PC-3 (cell line): ENCODE measurements at regions not wholly inside any gene's neighbourhood (a gene's known extent, or its start where the extent isn't known, plus 50 kb on each side); places are given as distances from the start of the nearest gene placed in this dataset.

Experiments used
- ATAC-seq: fragments of 200-7000 bp; cut with Tn5 transposase; 2 replicates; pipeline ENCODE4 v1.9.1; 2020; ENCODE audit warnings: mild to moderate bottlenecking, moderate library complexity
- BruUV-seq: library from RNA; stranded (reverse); fragments of 400-500 nt; replicated peaks from 2 replicates; lab custom pipeline; 2021; lab: Mats Ljungman, UMichigan
- CTCF ChIA-PET: fragments of 300-600 bp; sonication (Branson Sonifier 250); formaldehyde crosslinking; loops from one replicate; lab custom pipeline; 2022; ENCODE audit warnings: antibody characterized with exemption; lab: Charles Lee
- POLR2A ChIA-PET: fragments of 300-600 bp; sonication (Branson Sonifier 250); formaldehyde crosslinking; loops from one replicate; lab custom pipeline; 2022; ENCODE audit warnings: antibody characterized with exemption; ENCODE audit not compliant: unreplicated experiment; lab: Charles Lee
- DNase-seq: peaks from one replicate; pipeline ENCODE4 v3.0.0-alpha.2; 2015
- H2AFZ ChIP-seq: fragments of 300-600 bp; sonication (generic); 2 replicates; pipeline ENCODE4 v1.6.0; 2016; ENCODE audit warnings: antibody characterized with exemption, low read length
- H3F3A ChIP-seq: fragments of 300-600 bp; sonication (generic); one replicate; pipeline ENCODE4 v1.6.0; 2017; ENCODE audit warnings: antibody characterized with exemption, low read length, control low read depth, mild to moderate bottlenecking; ENCODE audit not compliant: unreplicated experiment
- H3K27ac ChIP-seq: fragments of 300-600 bp; sonication (generic); 2 replicates; pipeline ENCODE4 v1.5.1; 2016; ENCODE audit warnings: mild to moderate bottlenecking, low read length
- H3K27me3 ChIP-seq: fragments of 300-600 bp; sonication (generic); 2 replicates; pipeline ENCODE4 v1.6.1; 2016; ENCODE audit warnings: low read length, mixed read lengths
- H3K36me3 ChIP-seq: fragments of 300-600 bp; sonication (generic); 2 replicates; pipeline ENCODE4 v1.6.1; 2016; ENCODE audit warnings: low read depth, mixed run types, low read length, mixed read lengths
- H3K4me1 ChIP-seq: fragments of 300-600 bp; sonication (generic); 2 replicates; pipeline ENCODE4 v1.5.1; 2016; ENCODE audit warnings: low read length; ENCODE audit not compliant: insufficient read depth
- H3K4me2 ChIP-seq: fragments of 300-600 bp; sonication (generic); 2 replicates; pipeline ENCODE4 v1.6.0; 2016; ENCODE audit warnings: low read length
- H3K4me3 ChIP-seq: fragments of 300-600 bp; sonication (generic); 2 replicates; pipeline ENCODE4 v1.5.1; 2016; ENCODE audit warnings: mild to moderate bottlenecking, low read length, mixed read lengths
- H3K79me2 ChIP-seq: fragments of 300-600 bp; sonication (generic); 2 replicates; pipeline ENCODE4 v1.6.1; 2017; ENCODE audit warnings: low read length, mixed read lengths
- H3K9ac ChIP-seq: fragments of 300-600 bp; sonication (generic); 2 replicates; pipeline ENCODE4 v1.6.0; 2016; ENCODE audit warnings: mild to moderate bottlenecking, low read length
- H3K9me2 ChIP-seq: fragments of 300-600 bp; sonication (generic); replicated peaks from 2 replicates; pipeline ENCODE4 v1.6.1; 2016; ENCODE audit warnings: mixed run types, low read length, mixed read lengths
- H3K9me3 ChIP-seq: fragments of 300-600 bp; sonication (generic); 2 replicates; pipeline ENCODE4 v1.6.1; 2016; ENCODE audit warnings: low read length, mixed read lengths
- H4K20me1 ChIP-seq: fragments of 300-600 bp; sonication (generic); 2 replicates; pipeline ENCODE4 v1.6.1; 2016; ENCODE audit warnings: low read length, mixed read lengths
- EZH2 ChIP-seq: fragments of 300-600 bp; sonication (generic); IDR thresholded peaks from one replicate; pipeline ENCODE4 v1.6.1; 2017; ENCODE audit warnings: antibody characterized with exemption, mild to moderate bottlenecking, low read length; ENCODE audit not compliant: unreplicated experiment
- EZH2phosphoT487 ChIP-seq: fragments of 300-600 bp; sonication (generic); IDR thresholded peaks from 2 replicates; pipeline ENCODE4 v1.6.1; 2018; ENCODE audit warnings: mild to moderate bottlenecking, antibody characterized with exemption, low read length, borderline replicate concordance
- intact Hi-C: fragments of 100-400 bp; cut with micrococcal nuclease; formaldehyde crosslinking; loops from 2 replicates; pipeline ENCODE4 v1.9.0; 2023
- TF ChIP-seq, protein P1 (sequence below): fragments of 300-600 bp; sonication (generic); conservative IDR thresholded peaks from 2 replicates; pipeline ENCODE4 v1.5.1; 2017; ENCODE audit warnings: antibody characterized with exemption, low read depth, mild to moderate bottlenecking, low read length

DNA sequence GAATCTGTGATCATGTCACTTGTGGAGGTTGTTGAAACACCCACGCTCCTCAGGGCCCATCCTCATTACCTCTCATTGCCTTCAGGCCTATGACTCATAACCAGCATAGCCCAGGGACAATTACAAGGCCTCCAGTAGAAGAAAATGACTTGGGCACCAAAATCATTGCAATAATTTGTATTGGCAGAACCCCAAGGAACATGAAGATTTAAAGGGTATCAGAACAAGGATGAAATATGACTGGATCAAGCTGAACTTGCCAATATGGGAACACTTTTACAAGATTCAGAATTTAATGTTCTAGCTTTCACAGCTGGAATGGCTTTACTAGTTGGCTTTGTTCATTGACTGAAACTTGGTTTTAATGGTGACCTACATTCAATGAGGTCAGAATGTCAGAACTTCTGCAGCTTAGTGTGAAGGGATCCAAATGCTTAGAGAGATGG is 156.4 kb downstream of the COPS8 start:
- Histone ChIP-seq H3K4me2 (no peak overlapping the region), H3K4me3 (no peak overlapping the region), H3K36me3 (peaks cover 3% of the 10 kb centered on the region; the same call in 1 of the 2 replicates), H3K79me2 (no peaks in the 10 kb centered on the region), H4K20me1 (no peaks in the 10 kb centered on the region), H3K9ac (no peak overlapping the region), H3K9me3 (peaks cover 22% of the 10 kb centered on the region; the same call in 1 of the 2 replicates), H2AFZ (no peak overlapping the region), H3K4me1 (no peaks in the 10 kb centered on the region), H3K27ac (no peak overlapping the region), H3K9me2 (no peaks in the 10 kb centered on the region), H3F3A (no peaks in the 10 kb centered on the region), H3K27me3 (no peaks in the 10 kb centered on the region)
- no peak for DNase-seq
- ChIA-PET CTCF (no interaction called here), POLR2A (no interaction called here)
- ATAC-seq = no peak
- intact Hi-C loops = no loop called here
- BruUV-seq = no TSS peak
- TF ChIP-seq, protein P1, sequence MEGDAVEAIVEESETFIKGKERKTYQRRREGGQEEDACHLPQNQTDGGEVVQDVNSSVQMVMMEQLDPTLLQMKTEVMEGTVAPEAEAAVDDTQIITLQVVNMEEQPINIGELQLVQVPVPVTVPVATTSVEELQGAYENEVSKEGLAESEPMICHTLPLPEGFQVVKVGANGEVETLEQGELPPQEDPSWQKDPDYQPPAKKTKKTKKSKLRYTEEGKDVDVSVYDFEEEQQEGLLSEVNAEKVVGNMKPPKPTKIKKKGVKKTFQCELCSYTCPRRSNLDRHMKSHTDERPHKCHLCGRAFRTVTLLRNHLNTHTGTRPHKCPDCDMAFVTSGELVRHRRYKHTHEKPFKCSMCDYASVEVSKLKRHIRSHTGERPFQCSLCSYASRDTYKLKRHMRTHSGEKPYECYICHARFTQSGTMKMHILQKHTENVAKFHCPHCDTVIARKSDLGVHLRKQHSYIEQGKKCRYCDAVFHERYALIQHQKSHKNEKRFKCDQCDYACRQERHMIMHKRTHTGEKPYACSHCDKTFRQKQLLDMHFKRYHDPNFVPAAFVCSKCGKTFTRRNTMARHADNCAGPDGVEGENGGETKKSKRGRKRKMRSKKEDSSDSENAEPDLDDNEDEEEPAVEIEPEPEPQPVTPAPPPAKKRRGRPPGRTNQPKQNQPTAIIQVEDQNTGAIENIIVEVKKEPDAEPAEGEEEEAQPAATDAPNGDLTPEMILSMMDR = no peak
- TF ChIP-seq EZH2phosphoT487 (no peak), EZH2 (no peak)

GRCh38 chr2:237243487-237243886 is 157.8 kb downstream of the COPS8 start:
- Histone ChIP-seq H3K4me2 (no peak overlapping the region), H3K9me3 (peaks cover 22% of the 10 kb centered on the region; the same call in 1 of the 2 replicates), H3K4me1 (no peaks in the 10 kb centered on the region), H3K9ac (no peak overlapping the region), H3K36me3 (peaks cover 3% of the 10 kb centered on the region; the same call in 1 of the 2 replicates), H3K4me3 (no peak overlapping the region), H3K9me2 (no peaks in the 10 kb centered on the region), H2AFZ (no peak overlapping the region), H3K27ac (no peak overlapping the region), H3K27me3 (no peaks in the 10 kb centered on the region), H3K79me2 (no peaks in the 10 kb centered on the region), H3F3A (no peaks in the 10 kb centered on the region), H4K20me1 (no peaks in the 10 kb centered on the region)
- ChIA-PET CTCF (no interaction called here), POLR2A (no interaction called here)
- ATAC-seq (no peak), DNase-seq (no peak)
- BruUV-seq = no TSS peak
- TF ChIP-seq EZH2phosphoT487 (no peak), EZH2 (no peak)
- TF ChIP-seq, protein P1 = no peak
- intact Hi-C loops = no loop called here

- DNase-seq (no peak), ATAC-seq (no peak)
- CTCF ChIA-PET = no interaction called here
- no peaks in the 10 kb centered on the region for H4K20me1 ChIP-seq
- BruUV-seq = no TSS peak
- H3K36me3 ChIP-seq = peaks cover 3% of the 10 kb centered on the region; the same call in 1 of the 2 replicates
- no peaks in the 10 kb centered on the region for H3K4me1 ChIP-seq
- no peak overlapping the region for H3K4me2 ChIP-seq
- H3K9me2 ChIP-seq = no peaks in the 10 kb centered on the region
- POLR2A ChIA-PET = no interaction called here
- H3K9ac ChIP-seq = no peak overlapping the region
- H3K27ac ChIP-seq = no peak overlapping the region
- H3K9me3 ChIP-seq = peaks cover 22% of the 10 kb centered on the region; the same call in 1 of the 2 replicates
- no peaks in the 10 kb centered on the region for H3K79me2 ChIP-seq
- no peaks in the 10 kb centered on the region for H3K27me3 ChIP-seq
- intact Hi-C loops = no loop called here
- H3F3A ChIP-seq = no peaks in the 10 kb centered on the region
- TF ChIP-seq EZH2phosphoT487 = no peak
- no peak for TF ChIP-seq EZH2
- TF ChIP-seq, protein P1 = no peak
- no peak overlapping the region for H2AFZ ChIP-seq
- no peak overlapping the region for H3K4me3 ChIP-seq
These were observed 158.5 kb downstream of the COPS8 start for GRCh38 chr2:237244178-237244577.
